ENCODE measurements at regions not wholly inside any gene's neighbourhood (a gene's known extent, or its start where the extent isn't known, plus 50 kb on each side); places are given as distances from the start of the nearest gene placed in this dataset.

DNA sequence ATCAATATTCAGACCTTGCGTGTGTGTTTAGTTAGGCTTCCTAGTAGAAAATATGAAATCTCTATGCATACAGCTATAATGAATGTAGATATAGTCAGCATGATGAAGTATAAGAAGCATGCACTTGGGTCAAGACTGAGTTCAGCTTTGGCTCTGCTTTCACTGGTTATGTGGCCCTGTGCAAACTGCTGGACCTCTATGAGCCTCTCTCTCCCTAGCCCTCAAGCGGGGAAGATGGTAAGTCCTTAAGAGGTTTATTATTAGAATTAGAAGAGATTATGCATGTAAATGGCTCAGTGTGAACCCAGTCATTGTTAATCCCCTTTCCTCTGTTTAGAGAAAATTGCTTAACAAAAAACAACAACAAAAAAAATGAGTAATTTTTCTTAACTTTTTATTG, 178.8 kb upstream of the NXPH2 start:
- DNase-seq (ENCODE audit: low read depth, low spot score) = no peak
- Histone ChIP-seq H3K4me3 (replicated peaks in 1 of 3; ENCODE audit: insufficient read depth in 1 of 3, low read depth in 1 of 3, low read length in 3 of 3) (no peak overlapping the region), H3K27me3 (ENCODE audit: control insufficient read depth in 2 of 2, insufficient read depth in 2 of 2, low read length in 2 of 2) (peaks cover 0 to 3% of the 10 kb centered on the region in 2 experiments), H3K4me1 (ENCODE audit: control insufficient read depth, extremely low read depth, insufficient read depth, low read length) (no peaks in the 10 kb centered on the region), H3K79me2 (ENCODE audit: control insufficient read depth, insufficient read depth, low read length) (no peaks in the 10 kb centered on the region), H3K4me2 (ENCODE audit: insufficient read depth, low read length) (no peak overlapping the region), H3K9me1 (replicated peaks; ENCODE audit: control insufficient read depth, extremely low read depth, insufficient read depth, low read length) (no peaks in the 10 kb centered on the region), H4K20me1 (replicated peaks; ENCODE audit: control insufficient read depth, extremely low read depth, insufficient read depth, low read length) (no peaks in the 10 kb centered on the region), H3K27ac (ENCODE audit: insufficient read depth, low read depth, low read length) (no peak overlapping the region), H3K9me3 (replicated peaks; ENCODE audit: control insufficient read depth, insufficient read depth, low read length) (no peaks in the 10 kb centered on the region), H3K36me3 (ENCODE audit: control insufficient read depth in 2 of 2, extremely low read depth in 1 of 2, insufficient read depth in 2 of 2, low read length in 2 of 2) (no peaks in the 10 kb centered on the region), H3K9ac (replicated peaks; ENCODE audit: extremely low read depth, insufficient read depth, low read length) (no peak overlapping the region), H2AFZ (ENCODE audit: low read depth, low read length) (no peak overlapping the region)
- intact Hi-C loops (cut with micrococcal nuclease) (no loop called here), dilution Hi-C loops (cut with MboI; ENCODE audit: extremely low pct_ligation_motif_present, low sequenced_read_pairs) (no loop called here)
- no TSS peak for BruUV-seq (replicated peaks)
- ChIA-PET POLR2A (no interaction called here), CTCF (no interaction called here)
- TF ChIP-seq, protein P1, sequence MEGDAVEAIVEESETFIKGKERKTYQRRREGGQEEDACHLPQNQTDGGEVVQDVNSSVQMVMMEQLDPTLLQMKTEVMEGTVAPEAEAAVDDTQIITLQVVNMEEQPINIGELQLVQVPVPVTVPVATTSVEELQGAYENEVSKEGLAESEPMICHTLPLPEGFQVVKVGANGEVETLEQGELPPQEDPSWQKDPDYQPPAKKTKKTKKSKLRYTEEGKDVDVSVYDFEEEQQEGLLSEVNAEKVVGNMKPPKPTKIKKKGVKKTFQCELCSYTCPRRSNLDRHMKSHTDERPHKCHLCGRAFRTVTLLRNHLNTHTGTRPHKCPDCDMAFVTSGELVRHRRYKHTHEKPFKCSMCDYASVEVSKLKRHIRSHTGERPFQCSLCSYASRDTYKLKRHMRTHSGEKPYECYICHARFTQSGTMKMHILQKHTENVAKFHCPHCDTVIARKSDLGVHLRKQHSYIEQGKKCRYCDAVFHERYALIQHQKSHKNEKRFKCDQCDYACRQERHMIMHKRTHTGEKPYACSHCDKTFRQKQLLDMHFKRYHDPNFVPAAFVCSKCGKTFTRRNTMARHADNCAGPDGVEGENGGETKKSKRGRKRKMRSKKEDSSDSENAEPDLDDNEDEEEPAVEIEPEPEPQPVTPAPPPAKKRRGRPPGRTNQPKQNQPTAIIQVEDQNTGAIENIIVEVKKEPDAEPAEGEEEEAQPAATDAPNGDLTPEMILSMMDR (IDR thresholded peaks at IDR 0.05; ENCODE audit: extremely low read depth in 1 of 2, insufficient read depth in 1 of 2, low read depth in 1 of 2, low read length in 2 of 2) = no peak
- no peak for TF ChIP-seq EZH2 (IDR thresholded peaks at IDR 0.05; ENCODE audit: borderline replicate concordance, low read depth, low read length, severe bottlenecking)
- TF ChIP-seq GATA2 (IDR thresholded peaks at IDR 0.05; ENCODE audit: insufficient read depth, insufficient read length, low read depth, low read length) = no peak
- TF ChIP-seq POLR2AphosphoS5 (IDR thresholded peaks at IDR 0.05; ENCODE audit: insufficient read depth, low read depth, low read length) = no peak
- no peak for TF ChIP-seq MAX (IDR thresholded peaks at IDR 0.05; ENCODE audit: insufficient read depth, insufficient read length)
- no peak for TF ChIP-seq JUN (IDR thresholded peaks at IDR 0.05; ENCODE audit: borderline replicate concordance, insufficient read depth, insufficient read length, low read depth)
- TF ChIP-seq FOS (IDR thresholded peaks at IDR 0.05; ENCODE audit: borderline replicate concordance, insufficient read depth, low read length) = no peak
- TF ChIP-seq POLR2A (IDR thresholded peaks at IDR 0.05; ENCODE audit: low read depth, low read length) = no peak
- no peak for FAIRE-seq
